Stimulated activated CD8-positive, alpha-beta memory T cell treated with anti-CD3 and anti-CD28 coated beads, Interleukin-15, amount 100 ng/mL, for 48 hours (primary cell): ENCODE measurements at regions not wholly inside any gene's neighbourhood (a gene's known extent, or its start where the extent isn't known, plus 50 kb on each side); places are given as distances from the start of the nearest gene placed in this dataset.
"Not testable (repeated sequence)": the region's sequence is repeated elsewhere in the genome, so short reads cannot be mapped to it uniquely, and the experiment has no call there.

Experiments
- DNase-seq, 2 donors: peaks; one replicate each; pipeline ENCODE4 v3.0.0-alpha.2; 2020; ENCODE audit warnings: low read depth in 2 of 2

- DNase-seq: no peak
These were observed 287.7 kb downstream of the BMP4 start for GRCh38 chr14:53668897-53669296.

DNA sequence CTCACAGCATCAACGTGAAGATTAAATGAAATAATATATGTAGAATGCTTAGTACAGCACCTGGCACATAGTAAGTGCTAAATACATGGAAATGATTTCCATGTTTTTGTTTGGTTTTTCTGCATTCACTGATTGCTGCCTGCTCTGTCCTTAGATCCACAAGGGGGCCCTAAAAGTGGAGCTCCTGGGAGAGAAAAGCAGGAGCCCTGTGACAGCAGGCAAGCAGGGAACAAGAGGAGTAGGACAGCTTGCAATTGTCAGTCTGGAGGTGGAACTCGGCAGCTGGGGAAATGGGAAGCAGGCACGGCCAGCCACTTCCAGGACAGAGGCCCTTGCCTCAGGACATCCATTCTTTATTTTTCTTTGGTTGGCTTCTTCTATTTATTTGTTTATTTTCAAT lies 292.9 kb downstream of the BMP4 start:
- DNase-seq: no peak

GRCh38 chr14:53655080-53655785 lies 301.4 kb downstream of the BMP4 start:
- no peak for DNase-seq

DNA sequence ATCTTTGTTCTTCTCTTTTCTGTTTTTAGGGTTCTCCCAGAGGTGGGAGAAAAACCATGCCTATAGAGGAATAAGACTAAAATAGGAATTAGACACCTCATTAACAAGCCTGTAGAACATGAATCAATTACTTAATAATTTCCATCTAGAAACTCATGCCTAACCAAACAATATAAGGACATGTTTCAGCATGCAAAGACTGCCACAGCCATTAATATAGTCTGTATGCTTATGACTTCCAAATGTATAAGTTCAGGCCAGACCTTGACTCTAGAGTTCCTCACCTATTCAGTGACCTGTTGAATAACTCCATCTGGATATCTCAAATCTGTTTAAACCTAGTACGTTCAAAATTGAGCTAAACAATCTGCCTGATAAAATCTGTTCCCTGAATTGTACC lies 304.6 kb downstream of the BMP4 start:
- no peak for DNase-seq

DNA sequence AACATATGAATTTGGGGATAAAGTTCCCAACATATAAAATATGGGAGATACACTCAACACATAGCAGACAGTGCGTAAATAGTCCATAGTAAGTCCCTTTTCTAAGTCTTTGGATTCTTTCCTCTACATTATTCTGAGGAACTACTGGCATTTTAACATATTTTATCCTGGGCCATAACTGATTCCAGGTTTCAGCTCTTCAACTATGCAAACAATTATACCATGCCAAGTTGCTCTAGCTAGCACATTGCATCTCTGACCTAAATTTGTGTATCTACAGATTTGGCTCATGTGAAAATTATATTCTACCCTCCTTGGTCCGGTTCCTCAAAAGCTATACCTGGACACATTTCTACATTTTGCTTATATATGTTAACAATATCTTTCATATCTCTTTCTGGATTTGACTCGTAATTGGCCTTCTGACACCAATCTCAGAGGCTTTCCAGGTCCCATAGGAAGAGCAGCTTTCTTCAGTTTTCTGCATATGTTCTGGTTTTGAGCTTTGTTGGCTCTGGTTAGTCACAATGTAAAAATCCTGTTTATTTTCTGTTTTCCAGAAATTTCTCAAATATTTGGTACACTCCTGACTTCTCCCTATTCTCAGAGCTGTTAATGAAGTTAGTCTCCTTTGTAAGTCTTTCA lies 305.4 kb downstream of the BMP4 start:
- DNase-seq: no peak

GRCh38 chr14:53646925-53647324 lies 309.7 kb downstream of the BMP4 start:
- no peak for DNase-seq

DNA sequence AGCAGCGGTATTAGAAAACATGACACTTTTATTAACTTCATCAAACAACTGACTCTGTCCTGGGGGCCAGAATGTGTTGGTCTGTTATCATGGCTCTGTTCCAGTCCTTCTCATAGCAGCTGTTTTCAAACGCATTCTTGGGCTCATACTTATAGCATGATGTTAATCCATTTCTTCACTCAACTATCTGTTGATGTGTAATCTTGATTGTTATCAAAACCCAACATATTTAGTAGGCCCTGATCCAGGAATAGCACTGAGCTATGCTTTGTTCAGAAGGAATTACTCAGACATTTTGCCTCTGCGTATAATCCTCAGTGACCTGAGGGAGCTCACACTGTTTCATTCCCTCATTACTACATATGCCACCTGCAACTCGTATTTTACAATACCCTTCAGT lies 315.9 kb downstream of the BMP4 start:
- no peak for DNase-seq

DNA sequence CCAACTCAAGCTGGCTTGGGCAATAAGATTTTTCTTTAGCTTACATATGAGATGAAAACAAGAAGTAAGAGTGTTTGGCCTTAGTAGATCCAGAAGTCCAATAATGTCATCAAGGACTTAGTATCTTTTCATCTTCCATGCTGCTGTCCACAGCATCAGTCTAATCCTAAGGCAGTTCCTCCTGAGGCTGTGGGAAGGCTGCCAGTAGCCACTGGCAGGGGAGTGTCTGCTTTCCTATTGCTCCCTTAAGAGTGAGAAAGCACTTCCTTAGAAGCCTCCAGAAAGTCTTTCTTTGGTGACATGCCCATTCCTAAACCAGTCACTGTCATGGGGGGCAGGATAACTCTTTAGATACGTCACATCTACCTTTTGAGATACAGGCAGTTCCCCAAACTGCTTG lies 317.7 kb downstream of the BMP4 start:
- no peak for DNase-seq

DNA sequence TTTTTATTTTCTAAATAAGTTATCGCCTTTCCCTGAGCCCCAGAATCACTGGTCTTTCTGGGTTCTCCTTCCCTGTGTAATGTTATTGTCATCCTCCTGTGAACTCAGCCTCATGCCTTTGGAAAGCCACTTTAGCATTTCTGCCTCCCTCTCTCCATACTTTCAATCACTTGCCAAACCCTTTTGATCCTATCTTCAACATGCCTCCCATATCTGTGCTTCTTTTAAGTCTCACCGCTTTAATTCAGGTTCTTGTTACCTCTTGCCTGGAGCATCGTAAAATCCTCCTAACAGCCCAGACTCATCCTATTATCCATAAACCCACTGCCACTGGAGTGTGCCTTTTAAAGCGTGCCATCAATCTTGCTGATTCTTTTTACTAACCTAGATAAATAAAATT lies 321.8 kb downstream of the BMP4 start:
- DNase-seq: no peak

- no peak for DNase-seq
These were observed 326.3 kb downstream of the BMP4 start for GRCh38 chr14:53630336-53630735.

DNA sequence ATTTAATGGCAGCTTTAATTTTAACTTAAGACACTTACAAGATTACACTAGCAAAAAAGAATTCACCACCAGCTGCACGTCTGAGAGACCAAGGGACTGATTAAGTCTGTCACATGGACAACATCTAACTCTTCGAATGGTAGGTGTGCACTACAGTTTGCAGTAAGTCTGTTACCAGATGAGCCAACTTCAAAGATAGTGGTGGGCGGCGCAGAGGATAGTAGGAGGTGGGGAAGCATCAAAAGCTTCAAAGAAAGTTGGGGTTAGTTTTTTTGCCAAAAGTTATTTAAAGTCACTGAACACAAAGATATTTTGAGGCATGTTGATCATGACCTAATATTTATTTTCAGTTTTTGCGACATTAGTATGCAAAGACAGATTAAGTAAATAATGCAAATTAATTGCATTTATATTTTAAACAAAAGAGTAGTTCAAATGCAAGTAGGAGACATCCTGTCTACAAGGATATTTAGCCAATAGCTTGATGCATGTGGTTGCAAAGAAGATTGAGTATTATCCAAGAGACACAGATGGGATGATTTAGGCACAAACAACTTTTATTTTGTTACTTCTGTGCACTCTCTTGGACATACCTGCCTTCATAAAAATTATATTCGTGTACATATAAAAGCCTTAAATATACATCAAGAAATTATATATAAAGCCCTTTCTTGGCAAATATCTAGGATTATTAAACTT lies 327.7 kb downstream of the BMP4 start:
- DNase-seq: no peak

DNA sequence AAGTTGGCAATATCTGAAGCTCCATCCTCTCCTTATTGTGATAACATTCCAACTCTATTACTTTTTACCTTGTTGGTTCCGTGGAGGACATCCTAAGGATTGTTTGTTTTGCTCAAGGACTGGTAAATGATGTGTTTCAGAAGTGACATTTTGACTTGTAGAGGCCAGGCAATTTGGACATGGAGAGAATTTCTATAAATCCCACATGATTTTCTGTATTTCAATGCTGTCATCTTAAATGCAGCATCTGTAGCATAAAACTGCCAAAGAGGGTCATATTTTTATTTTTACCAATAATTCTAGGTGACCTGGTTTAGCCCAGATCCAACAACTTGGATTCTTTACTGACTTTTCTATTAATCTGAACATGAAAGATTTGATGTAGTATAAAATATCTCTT lies 328.4 kb downstream of the BMP4 start:
- no peak for DNase-seq

GRCh38 chr14:53626761-53627160 lies 329.9 kb downstream of the BMP4 start:
- DNase-seq: no peak

DNA sequence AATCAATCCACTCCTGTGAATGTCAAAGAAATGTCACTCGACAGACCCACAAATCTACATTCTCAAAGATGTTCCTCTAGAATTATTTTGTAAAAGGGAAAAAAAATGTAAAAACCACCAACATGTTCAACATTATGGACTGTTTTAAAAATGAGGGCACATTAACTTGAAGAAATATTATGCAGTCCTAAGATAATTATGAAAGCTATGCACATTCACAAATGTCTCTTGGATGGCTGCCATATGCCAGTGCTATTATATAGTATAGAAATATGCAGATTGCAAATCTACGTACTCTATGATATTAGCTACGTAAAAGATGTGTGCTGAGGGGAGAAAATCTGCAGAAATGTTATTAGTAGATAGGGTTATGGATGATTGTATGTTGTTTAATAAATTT lies 334.2 kb downstream of the BMP4 start:
- DNase-seq: no peak

GRCh38 chr14:53621921-53622320 lies 334.7 kb downstream of the BMP4 start:
- no peak for DNase-seq

GRCh38 chr14:53621433-53621832 lies 335.2 kb downstream of the BMP4 start:
- DNase-seq: no peak

- DNase-seq: no peak
These were observed 335.7 kb downstream of the BMP4 start for GRCh38 chr14:53620890-53621289.

- no peak for DNase-seq
These were observed 336.3 kb downstream of the BMP4 start for GRCh38 chr14:53620317-53620716.

GRCh38 chr14:53619691-53620231 lies 336.9 kb downstream of the BMP4 start:
- no peak for DNase-seq

GRCh38 chr14:53616536-53616935 lies 340.1 kb downstream of the BMP4 start:
- not testable (repeated sequence) for DNase-seq

GRCh38 chr14:53615252-53615651 lies 341.4 kb downstream of the BMP4 start:
- DNase-seq: no peak

GRCh38 chr14:53613404-53614253 lies 343.0 kb downstream of the BMP4 start:
- DNase-seq: no peak
